Liver (tissue), 7 donors: ENCODE measurements at regions not wholly inside any gene's neighbourhood (a gene's known extent, or its start where the extent isn't known, plus 50 kb on each side); places are given as distances from the start of the nearest gene placed in this dataset.

ENCODE experiments used
- DNase-seq: peaks from one replicate; pipeline ENCODE4 v3.0.0-alpha.2; 2017; ENCODE audit warnings: low spot score
- H3K27ac ChIP-seq, 2 donors: one replicate each; pipeline ENCODE4 v1.7.0; 2013; ENCODE audit warnings: inconsistent platforms in 2 of 2, low read length in 2 of 2, control low read depth in 1 of 2, low read depth in 1 of 2, mild to moderate bottlenecking in 1 of 2
- H3K27me3 ChIP-seq, 4 donors: one replicate each; pipeline versions ENCODE4 v1.6.1 to v1.7.0; 2013; ENCODE audit warnings: low read length in 3 of 4, inconsistent platforms in 1 of 4, mild to moderate bottlenecking in 1 of 4, moderate library complexity in 1 of 4; ENCODE audit not compliant: control insufficient read depth in 4 of 4, insufficient read depth in 4 of 4
- H3K36me3 ChIP-seq, 4 donors: one replicate each; pipeline versions ENCODE4 v1.6.1 to v1.7.0; 2013; ENCODE audit warnings: low read length in 3 of 4, mild to moderate bottlenecking in 3 of 4, low read depth in 1 of 4, moderate library complexity in 1 of 4; ENCODE audit not compliant: control insufficient read depth in 4 of 4, insufficient read depth in 3 of 4
- H3K4me1 ChIP-seq, 4 donors: one replicate each; pipeline versions ENCODE4 v1.6.1 to v1.7.0; 2013; ENCODE audit warnings: low read length in 3 of 4, mild to moderate bottlenecking in 3 of 4, moderate library complexity in 1 of 4; ENCODE audit not compliant: control insufficient read depth in 4 of 4, insufficient read depth in 4 of 4
- H3K4me3 ChIP-seq, 3 donors: one replicate each; pipeline versions ENCODE4 v1.6.1 to v1.7.0; 2013; ENCODE audit warnings: low read length in 3 of 3, control low read depth in 1 of 3, low read depth in 1 of 3, mild to moderate bottlenecking in 1 of 3
- H3K9ac ChIP-seq, 2 donors: one replicate each; pipeline ENCODE4 v1.7.0; 2013; ENCODE audit warnings: low read length in 2 of 2, mild to moderate bottlenecking in 2 of 2, moderate library complexity in 2 of 2, control low read depth in 1 of 2, low read depth in 1 of 2
- H3K9me3 ChIP-seq, 4 donors: one replicate each; pipeline versions ENCODE4 v1.6.1 to v1.7.0; 2013; ENCODE audit warnings: low read length in 3 of 4; ENCODE audit not compliant: control insufficient read depth in 4 of 4
- EGR1 ChIP-seq, 2 donors: IDR thresholded peaks; 2 replicates each; pipeline ENCODE4 v1.6.1; 2016 to 2018; ENCODE audit warnings: antibody characterized with exemption in 2 of 2, low read depth in 2 of 2
- FOXA1 ChIP-seq: IDR thresholded peaks from 2 replicates; pipeline ENCODE4 v1.6.1; 2016; ENCODE audit warnings: antibody characterized with exemption
- GABPA ChIP-seq, 2 donors: IDR thresholded peaks in 1 of 2; conservative IDR thresholded peaks in 1 of 2; 2 replicates each; pipeline ENCODE4 v1.6.1; 2016; ENCODE audit warnings: antibody characterized with exemption in 2 of 2, mild to moderate bottlenecking in 1 of 2, moderate library complexity in 1 of 2
- HNF4A ChIP-seq, 2 donors: conservative IDR thresholded peaks; 2 replicates each; pipeline ENCODE4 v1.6.1; 2016; ENCODE audit warnings: antibody characterized with exemption in 2 of 2, mild to moderate bottlenecking in 2 of 2
- HNF4G ChIP-seq: IDR thresholded peaks from 2 replicates; pipeline ENCODE4 v1.6.1; 2016; ENCODE audit warnings: antibody characterized with exemption
- JUND ChIP-seq, 2 donors: IDR thresholded peaks; 2 replicates each; pipeline ENCODE4 v1.6.1; 2016; ENCODE audit warnings: antibody characterized with exemption in 2 of 2
- NR2F2 ChIP-seq: IDR thresholded peaks from 2 replicates; pipeline ENCODE4 v1.6.1; 2016; ENCODE audit warnings: antibody characterized with exemption
- RXRA ChIP-seq, 2 donors: IDR thresholded peaks; 2 replicates each; pipeline ENCODE4 v1.6.1; 2017 to 2018; ENCODE audit warnings: antibody characterized with exemption in 2 of 2, mild to moderate bottlenecking in 1 of 2
- SP1 ChIP-seq: IDR thresholded peaks from 2 replicates; pipeline ENCODE4 v1.6.1; 2018; ENCODE audit warnings: antibody characterized with exemption, mild to moderate bottlenecking
- TAF1 ChIP-seq: conservative IDR thresholded peaks from 2 replicates; pipeline ENCODE4 v1.6.1; 2016; ENCODE audit warnings: antibody characterized with exemption, mild to moderate bottlenecking
- ZBTB33 ChIP-seq: IDR thresholded peaks from 2 replicates; pipeline ENCODE4 v1.6.1; 2016; ENCODE audit warnings: antibody characterized with exemption
- WGBS: extraction: QIAGEN DNeasy Blood & Tissue Kit; methylation state at CpG from one replicate; pipeline ENCODE4 v1.1.7; 2013; 5-methylcytosine and 5-hydroxymethylcytosine counted together
- TF ChIP-seq, protein P1 (sequence below): IDR thresholded peaks from 2 replicates; pipeline ENCODE4 v1.6.1; 2016; ENCODE audit warnings: antibody characterized with exemption
- TF ChIP-seq, protein P2 (sequence below): IDR thresholded peaks from 2 replicates; pipeline ENCODE4 v1.6.1; 2016; ENCODE audit warnings: antibody characterized with exemption
- donor health status: healthy.
- donor health status: healthy.
- donor health status: healthy.
- donor health status: healthy.

DNA sequence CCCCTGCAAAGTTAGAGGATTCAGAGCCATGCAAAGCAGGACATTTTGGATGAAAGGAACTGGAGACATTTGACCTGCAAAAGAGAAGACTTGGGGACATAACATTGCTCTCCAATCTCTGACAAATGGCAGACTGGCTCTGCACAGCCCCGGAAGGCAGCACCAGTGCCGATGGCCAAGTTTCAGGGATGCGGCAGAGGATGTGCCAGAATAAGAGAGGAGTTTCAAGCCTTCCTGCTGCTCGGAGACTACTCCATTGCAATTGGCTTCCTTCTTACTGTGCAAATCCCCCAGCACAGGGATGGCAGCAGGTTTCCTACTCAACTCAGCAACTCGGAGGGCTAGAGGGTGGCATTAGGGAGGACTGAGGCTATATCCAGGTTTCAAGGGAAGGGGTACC is 268.8 kb upstream of the ZMIZ1 start:
- H3K36me3 ChIP-seq, result no peaks in the 10 kb centered on the region
- no peaks in the 10 kb centered on the region for H3K4me1 ChIP-seq
- no peaks in the 10 kb centered on the region for H3K9me3 ChIP-seq
- 82% methylated on average over 5 of the region's 5 CpGs for WGBS
- no peak overlapping the region for H3K4me3 ChIP-seq
- H3K9ac ChIP-seq, result no peak overlapping the region
- no peak for DNase-seq
- H3K27ac ChIP-seq, result no peak overlapping the region
- peaks cover 0 to 5% (median 0%) of the 10 kb centered on the region in 4 donors for H3K27me3 ChIP-seq
- TF ChIP-seq NR2F2 (no peak), FOXA1 (no peak), EGR1 (IDR thresholded peaks at IDR 0.05; ENCODE audit: low read depth in 2 of 2) (no peak), GABPA (IDR thresholded peaks at IDR 0.05 in 1 of 2, conservative IDR thresholded peaks at IDR 0.05 in 1 of 2) (no peak), JUND (IDR thresholded peaks at IDR 0.05) (no peak), ZBTB33 (no peak), RXRA (IDR thresholded peaks at IDR 0.05) (no peak), HNF4G (no peak), SP1 (no peak)
- TF ChIP-seq, protein P1, sequence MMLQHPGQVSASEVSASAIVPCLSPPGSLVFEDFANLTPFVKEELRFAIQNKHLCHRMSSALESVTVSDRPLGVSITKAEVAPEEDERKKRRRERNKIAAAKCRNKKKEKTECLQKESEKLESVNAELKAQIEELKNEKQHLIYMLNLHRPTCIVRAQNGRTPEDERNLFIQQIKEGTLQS, result no peak

GRCh38 chr10:78800535-78801320 is 268.0 kb upstream of the ZMIZ1 start:
- no peaks in the 10 kb centered on the region for H3K4me1 ChIP-seq
- no peak overlapping the region for H3K9ac ChIP-seq
- H3K36me3 ChIP-seq, result no peaks in the 10 kb centered on the region
- H3K27ac ChIP-seq, result no peak overlapping the region
- H3K27me3 ChIP-seq, result peaks cover 0 to 5% (median 0%) of the 10 kb centered on the region in 4 donors
- 90% methylated on average over 10 of the region's 10 CpGs for WGBS
- no peak overlapping the region for H3K4me3 ChIP-seq
- no peak for DNase-seq
- no peak for TF ChIP-seq HNF4A (conservative IDR thresholded peaks at IDR 0.05)
- no peaks in the 10 kb centered on the region for H3K9me3 ChIP-seq

GRCh38 chr10:78802431-78802830 is 266.3 kb upstream of the ZMIZ1 start:
- TF ChIP-seq TAF1 (no peak), EGR1 (IDR thresholded peaks at IDR 0.05; ENCODE audit: low read depth in 2 of 2) (no peak)
- TF ChIP-seq, protein P2, sequence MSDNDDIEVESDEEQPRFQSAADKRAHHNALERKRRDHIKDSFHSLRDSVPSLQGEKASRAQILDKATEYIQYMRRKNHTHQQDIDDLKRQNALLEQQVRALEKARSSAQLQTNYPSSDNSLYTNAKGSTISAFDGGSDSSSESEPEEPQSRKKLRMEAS, result no peak
- Histone ChIP-seq H3K27me3 (peaks cover 0 to 11% (median 0%) of the 10 kb centered on the region in 4 donors), H3K4me3 (no peak overlapping the region), H3K4me1 (no peaks in the 10 kb centered on the region), H3K27ac (no peak overlapping the region), H3K9me3 (no peaks in the 10 kb centered on the region), H3K36me3 (no peaks in the 10 kb centered on the region), H3K9ac (no peak overlapping the region)
- no peak for DNase-seq
- 71% methylated on average over 4 of the region's 4 CpGs for WGBS
